T-helper 22 cell (primary cell): ENCODE measurements at regions not wholly inside any gene's neighbourhood (a gene's known extent, or its start where the extent isn't known, plus 50 kb on each side); places are given as distances from the start of the nearest gene placed in this dataset.

Source experiments
- DNase-seq: peaks from one replicate; pipeline ENCODE4 v3.0.0-alpha.2; 2020; ENCODE audit warnings: low read depth

- no peak for DNase-seq
These were observed 295.3 kb upstream of the MKI67 start for GRCh38 chr10:128421371-128422160.

DNA sequence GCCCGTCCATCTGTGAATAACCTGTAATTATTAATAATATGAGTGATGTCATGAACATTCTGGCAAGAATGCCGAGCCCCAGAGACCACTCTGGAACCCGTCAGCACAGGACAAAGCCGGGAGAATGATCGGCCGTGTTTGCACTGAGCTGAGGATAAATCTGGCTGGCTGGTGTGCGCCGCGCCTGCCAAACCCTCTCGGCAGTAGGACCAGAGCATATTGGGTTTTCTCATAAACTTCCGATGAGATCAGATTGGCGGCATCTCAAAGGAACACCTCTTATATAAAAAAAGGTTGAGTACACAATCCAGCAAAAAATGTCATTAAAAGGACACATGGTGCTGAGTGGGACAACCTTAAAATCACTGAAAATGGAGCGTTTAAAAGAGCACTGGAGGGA, 296.0 kb upstream of the MKI67 start:
- no peak for DNase-seq

DNA sequence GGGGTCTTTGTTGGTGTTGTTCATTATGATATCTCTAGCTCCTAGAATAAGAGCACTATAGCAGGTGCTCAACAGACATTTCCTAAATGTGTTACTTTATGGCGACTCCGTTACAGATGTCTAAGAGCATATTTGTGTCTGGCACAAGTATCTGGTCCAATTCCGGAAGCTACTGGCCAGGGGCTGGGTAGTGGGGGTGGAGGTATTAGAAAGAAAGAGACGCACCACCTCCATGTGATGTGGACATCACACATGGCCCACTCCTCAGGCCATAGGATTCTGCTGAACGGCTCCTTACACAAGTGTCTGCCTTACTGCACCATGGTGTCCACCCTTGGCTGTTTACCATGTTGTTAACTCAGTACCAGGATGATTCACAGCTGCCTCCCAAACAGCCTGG, 296.8 kb upstream of the MKI67 start:
- DNase-seq: no peak

DNA sequence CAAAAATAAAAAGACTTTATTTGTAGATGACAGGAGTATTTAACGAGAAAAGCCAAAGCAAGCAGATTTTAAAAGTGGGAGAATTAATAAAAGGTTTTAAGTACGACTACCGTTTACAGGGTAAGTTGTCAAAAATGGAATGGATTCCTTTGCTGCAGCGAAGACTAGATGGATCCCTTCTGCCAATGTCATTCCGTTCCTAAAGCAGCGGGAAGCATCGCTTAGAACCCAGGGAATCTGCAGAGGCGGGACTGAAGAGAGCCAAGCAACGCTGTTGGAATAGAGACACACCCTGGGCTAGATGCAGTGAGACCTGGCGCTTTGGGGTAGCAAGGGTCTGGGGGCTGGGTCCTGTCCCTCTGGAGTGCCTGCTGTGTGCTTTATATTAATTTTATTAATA, 303.1 kb upstream of the MKI67 start:
- no peak for DNase-seq

DNA sequence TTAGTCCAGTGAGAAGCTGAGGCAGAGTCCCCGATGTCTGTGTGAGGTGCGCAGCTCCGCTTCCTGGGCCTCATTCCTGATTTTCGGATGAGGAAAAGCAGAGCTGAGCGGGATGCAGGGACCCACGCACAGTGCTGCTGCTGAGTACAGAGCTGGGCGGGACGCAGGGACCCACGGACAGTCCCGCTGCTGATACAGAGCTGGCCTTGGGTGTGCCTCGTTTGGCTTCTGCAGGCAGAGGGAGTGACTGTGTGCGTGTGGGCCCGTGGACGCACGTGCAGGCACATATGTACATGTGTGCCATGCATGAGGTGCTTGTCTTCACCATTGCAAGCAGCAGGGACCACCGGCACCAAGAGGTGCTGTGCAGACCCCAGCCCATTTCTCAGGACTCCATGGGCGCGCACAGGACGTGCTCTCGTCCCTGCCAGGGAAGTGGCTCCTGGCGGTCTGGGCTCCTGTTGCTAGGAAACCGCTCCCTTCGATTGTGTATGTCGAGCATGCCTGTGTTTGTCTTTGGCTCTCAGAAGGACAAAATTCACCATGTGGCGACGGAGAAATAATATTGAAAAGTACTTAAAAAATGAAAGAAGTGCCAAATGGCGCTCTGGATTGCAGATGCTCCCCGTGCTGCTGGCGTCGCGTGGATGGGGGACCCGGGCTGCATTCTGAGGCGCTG, 303.8 kb upstream of the MKI67 start:
- no peak for DNase-seq

GRCh38 chr10:128431083-128431482, 304.9 kb upstream of the MKI67 start:
- DNase-seq: no peak

DNA sequence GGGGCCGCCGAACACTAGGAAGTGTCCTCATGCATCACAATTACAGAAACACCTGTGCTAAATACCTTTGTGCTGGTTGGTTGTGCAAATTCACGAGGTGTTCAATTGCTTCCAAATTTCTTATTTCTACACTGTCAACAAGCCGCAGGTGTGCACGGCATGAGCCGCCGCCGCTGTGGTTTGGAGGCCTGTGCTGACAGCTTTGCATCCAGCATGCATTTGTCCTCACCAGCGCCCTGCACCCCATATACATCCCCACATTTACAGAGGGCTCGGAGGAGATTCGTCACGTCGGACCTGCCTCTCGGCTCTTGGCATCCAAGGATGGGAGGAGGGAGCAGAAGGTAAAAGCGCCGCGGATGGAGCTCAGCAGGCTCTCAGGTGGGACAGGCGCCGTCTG, 305.3 kb upstream of the MKI67 start:
- DNase-seq: no peak

DNA sequence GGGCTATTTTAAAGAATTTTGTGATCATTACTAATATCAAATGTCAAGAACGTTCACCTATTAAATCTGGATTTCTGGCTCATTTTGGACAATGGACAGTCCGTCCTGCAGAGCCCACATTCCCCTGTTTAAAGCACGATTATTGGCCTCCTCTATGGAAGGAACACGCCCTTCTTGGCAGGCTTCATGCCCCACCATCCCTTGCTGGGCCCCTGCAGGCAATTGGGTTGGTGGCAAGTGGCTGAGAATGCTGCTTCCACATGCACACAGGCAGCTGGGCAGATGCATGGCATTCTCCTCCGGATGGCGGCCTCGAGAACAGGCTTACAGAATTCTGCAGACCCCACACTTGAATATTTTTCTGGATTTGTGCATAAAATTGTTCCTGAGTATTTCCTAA, 305.8 kb upstream of the MKI67 start:
- no peak for DNase-seq

DNA sequence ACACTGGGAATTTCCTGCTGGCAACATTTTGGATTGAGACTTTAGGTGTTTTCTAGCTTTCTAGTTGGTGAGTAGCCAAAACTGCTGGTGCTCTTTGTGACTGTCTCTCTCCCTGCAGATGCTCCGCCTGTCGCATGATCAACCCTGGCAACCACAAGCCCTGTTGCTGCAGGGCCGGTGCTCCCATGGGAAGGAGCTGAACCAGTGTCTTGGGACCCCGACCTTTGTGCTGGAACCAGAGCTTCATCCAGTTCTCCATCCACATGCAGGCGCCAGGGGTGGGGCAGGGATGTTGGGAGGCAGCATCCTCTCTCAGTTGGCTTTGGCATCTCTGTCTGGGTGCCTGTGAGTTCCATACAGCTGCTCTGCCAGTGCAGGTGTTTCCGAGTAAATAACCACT, 306.2 kb upstream of the MKI67 start:
- no peak for DNase-seq

DNA sequence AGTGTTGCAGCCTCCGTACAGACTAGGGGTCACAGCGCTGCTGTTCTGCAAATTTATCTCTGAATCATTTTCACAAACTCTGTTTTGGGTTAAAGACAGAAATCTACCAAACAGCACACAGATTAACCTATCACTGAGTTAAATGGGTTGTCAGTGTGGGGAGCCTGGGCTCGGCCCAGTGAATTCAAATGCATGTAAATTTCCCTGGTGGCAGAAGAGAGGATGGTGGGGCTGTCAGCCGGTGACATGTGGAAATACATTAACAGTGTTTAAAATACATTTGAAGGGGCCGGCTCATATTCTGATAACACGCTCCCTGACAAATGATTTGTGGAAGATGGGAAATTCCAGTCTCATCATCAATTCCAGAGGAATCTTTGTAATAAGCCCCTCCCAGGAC, 309.6 kb upstream of the MKI67 start:
- DNase-seq: no peak

- no peak for DNase-seq
These were observed 311.6 kb upstream of the MKI67 start for GRCh38 chr10:128437786-128438345.

DNA sequence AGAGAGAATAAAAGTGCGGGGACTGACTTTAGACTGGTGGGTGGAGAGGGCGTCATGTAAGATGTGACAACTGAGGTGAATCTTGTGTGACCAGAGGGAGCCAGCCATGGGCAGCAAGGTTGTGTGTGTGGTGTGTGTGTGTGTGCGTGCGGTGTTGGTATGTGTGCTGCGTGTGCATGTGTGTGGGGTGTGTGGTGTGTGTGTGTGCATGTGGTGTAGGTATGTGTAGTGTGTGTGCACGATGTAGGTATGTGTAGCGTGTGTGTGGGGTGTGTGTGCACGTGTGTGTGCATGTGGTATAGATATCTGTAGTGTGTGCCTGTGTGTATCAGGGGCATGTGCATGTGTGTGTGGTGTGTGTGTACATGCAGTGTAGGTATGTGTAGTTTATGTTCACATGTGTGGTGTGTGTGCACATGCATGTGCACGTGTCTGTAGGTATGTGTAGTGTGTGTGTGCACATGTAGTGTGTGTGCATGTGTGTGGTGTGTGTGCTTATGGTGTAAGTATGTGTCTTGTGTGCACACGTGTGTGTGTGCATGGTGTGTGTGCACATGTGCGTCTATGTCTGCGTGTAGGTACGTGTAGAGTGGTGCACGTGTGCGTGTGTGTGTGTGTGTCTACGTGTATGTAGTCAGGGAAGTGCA, 312.3 kb upstream of the MKI67 start:
- no peak for DNase-seq

DNA sequence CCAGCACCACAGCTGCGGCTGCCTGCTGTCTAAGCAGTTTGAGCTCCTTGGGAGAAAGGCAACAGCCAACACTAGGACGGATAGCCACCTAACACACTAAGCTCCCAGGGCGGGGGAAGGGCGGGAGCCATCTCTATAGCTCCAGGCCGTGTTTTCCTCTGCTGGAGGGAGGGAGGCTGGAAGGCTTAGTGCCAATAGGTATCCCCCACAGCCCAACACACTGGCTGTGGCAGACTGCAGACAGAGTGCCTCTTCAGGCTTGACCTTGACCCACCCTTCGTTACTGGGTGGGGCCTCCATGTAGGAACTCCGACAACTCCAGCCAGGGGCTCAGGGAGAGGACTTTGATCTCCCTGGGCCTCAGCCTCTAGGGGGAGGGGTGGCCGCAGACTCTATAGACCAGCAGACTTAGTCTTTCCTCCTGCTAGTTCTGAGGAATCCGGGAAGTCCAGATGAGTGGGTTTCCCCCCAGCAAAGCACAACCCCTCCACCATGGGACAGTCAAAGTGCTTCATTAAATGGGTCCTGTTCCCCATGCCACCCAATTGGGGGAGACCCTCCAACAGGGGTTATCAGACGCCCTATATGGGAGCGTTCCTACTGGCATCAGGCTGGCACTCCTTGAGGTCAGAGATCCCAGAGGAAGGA, 314.4 kb upstream of the MKI67 start:
- no peak for DNase-seq

DNA sequence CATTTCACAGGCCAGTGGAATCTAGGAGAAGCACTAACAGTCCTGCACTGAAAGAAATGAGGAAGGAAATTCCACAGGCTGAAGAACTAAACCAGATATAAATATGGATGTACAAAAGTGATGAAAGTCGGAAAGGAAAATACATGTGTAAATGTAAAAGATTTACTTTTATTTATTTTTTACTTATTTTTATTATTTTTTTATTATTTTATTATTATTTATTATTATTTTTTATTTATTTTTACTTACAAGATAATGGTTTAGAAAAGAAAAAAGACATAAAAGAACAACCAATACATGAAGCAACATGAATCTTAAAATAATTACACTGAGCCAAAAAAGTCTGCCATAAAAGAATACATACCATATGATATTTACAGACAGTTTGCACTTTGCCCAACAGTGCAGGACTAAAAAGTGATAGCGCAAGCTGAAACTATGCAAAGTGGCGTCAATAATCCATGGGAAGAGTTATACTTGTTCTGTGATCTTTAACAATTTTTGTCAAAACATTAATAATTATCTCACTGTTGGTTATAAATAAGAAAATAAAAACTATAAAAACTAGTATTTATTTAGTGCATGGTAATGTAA, 317.8 kb upstream of the MKI67 start:
- no peak for DNase-seq

- no peak for DNase-seq
These were observed 322.6 kb upstream of the MKI67 start for GRCh38 chr10:128448796-128449195.

DNA sequence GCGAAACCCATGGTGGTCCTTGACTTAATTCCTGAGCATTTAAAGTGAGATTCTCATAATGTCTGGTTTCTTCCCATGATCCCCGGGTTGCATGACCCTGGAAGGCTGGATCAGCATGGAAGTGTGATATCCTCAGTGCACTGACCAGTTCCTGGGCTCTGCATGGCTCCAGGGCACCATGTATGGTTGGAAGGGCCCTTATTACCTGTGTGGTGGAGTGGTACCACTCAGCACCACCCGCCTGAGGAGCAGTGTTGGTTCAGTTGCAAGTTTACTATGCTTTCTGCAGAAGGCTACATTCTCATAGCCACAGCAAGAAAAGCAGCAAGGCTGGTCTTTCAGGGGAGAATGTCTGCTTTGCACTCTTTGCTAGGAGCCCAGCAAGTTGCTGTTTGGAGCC, 325.7 kb upstream of the MKI67 start:
- DNase-seq: no peak

DNA sequence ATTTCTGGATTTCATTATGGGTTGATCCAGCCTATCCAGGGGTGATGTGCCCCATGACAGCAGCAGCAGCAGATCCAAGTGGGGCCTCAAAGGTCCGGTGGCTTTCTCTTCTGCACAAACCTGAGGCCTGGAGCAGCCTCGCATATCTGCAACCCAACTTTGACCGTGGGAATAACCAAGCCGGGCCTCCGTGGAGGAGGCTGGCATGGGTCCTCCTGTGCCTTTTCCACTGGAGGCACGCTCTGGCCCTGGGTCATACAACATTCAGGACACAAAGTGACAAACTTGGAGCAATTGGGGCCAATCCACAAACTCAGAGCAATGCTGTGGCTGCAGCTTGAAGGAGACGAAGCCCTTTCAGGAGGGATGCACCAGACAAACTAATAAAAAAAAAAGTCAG, 330.0 kb upstream of the MKI67 start:
- no peak for DNase-seq

- no peak for DNase-seq
These were observed 330.9 kb upstream of the MKI67 start for GRCh38 chr10:128457136-128457535.

GRCh38 chr10:128461991-128462390, 335.8 kb upstream of the MKI67 start:
- no peak for DNase-seq

- no peak for DNase-seq
These were observed 336.6 kb upstream of the MKI67 start for GRCh38 chr10:128462844-128463243.

DNA sequence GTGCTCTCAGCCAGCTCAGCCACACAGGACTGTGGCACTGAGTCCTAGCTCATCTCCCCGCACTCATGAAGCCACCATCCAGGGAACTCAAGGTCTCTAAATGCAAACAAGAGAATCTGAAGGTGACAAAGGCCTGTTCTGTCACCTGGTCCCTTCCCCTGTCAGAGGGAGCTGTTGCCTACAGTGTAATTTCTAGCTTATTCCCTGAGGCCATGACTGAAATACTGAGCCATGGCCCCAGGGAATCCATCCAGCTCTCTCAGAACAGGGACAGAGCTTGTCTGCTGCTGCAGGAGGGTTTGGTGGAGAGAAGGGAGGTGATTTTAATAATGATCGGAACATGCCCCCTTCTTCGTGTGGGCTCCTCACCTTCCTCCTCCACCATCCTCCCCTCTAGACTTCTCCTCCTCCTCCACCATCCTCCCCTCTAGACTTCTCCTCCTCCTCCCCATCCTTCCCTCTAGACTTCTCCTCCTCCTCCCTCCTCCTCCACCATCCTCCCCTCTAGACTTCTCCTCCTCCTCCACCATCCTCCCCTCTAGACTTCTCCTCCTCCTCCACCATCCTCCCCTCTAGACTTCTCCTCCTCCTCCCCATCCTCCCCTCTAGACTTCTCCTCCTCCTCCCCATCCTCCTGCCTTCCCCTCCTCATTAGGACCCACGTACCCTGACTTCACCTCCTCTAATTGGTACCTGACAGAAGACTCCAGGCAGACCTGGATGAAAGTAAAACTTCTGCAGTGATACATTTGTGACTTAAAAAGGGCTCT, 338.0 kb upstream of the MKI67 start:
- DNase-seq: no peak
